ENCODE measurements at regions not wholly inside any gene's neighbourhood (a gene's known extent, or its start where the extent isn't known, plus 50 kb on each side); places are given as distances from the start of the nearest gene placed in this dataset.
A peak's percentile ranks its signal among the peaks of the same experiment; 100 is the strongest.

- no TSS peak for BruUV-seq (replicated peaks)
- in situ Hi-C loops (cut with MboI) (no loop called here), intact Hi-C loops (cut with micrococcal nuclease) (no loop called here)
- 0% methylated on average over 1 of the region's 1 CpG for WGBS (ENCODE audit: insufficient coverage, low coverage, missing lambda C conversion rate)
- FAIRE-seq: no peak
- ChIA-PET CTCF (ENCODE audit: low intra/inter-chr PET ratio) (no interaction called here), POLR2A (no interaction called here)
- H3K4me2 ChIP-seq (ENCODE audit: insufficient read depth, low read length): no peak overlapping the region
- no peak for ATAC-seq
- H3K9me3 ChIP-seq (replicated peaks; ENCODE audit: control insufficient read depth, insufficient read depth, low read depth, low read length): no peaks in the 10 kb centered on the region; the same call in 1 of the 2 replicates
- H2AFZ ChIP-seq (ENCODE audit: low read depth, low read length): no peak overlapping the region
- H3K79me2 ChIP-seq (ENCODE audit: control insufficient read depth, insufficient read depth, low read length): no peaks in the 10 kb centered on the region
- H3K4me3 ChIP-seq: no peak overlapping the region
- H3K36me3 ChIP-seq (ENCODE audit: control insufficient read depth, insufficient read depth, low read length): no peaks in the 10 kb centered on the region
- no peaks in the 10 kb centered on the region for H3K27me3 ChIP-seq (ENCODE audit: control insufficient read depth in 2 of 2, insufficient read depth in 2 of 2, low read length in 2 of 2)
- no peak overlapping the region for H3K27ac ChIP-seq (ENCODE audit: extremely low read depth, low read depth, low read length)
- no peaks in the 10 kb centered on the region for H3K4me1 ChIP-seq (replicated peaks in 1 of 2; ENCODE audit: control insufficient read depth in 2 of 2, insufficient read depth in 2 of 2, low read length in 2 of 2)
- no peaks in the 10 kb centered on the region for H4K20me1 ChIP-seq (replicated peaks; ENCODE audit: control insufficient read depth, insufficient read depth, low read length)
- no peaks in the 10 kb centered on the region for H3K9me1 ChIP-seq (ENCODE audit: control insufficient read depth, insufficient read depth, low read length)
- no peak for DNase-seq (ENCODE audit: extremely low read depth in 1 of 4, low spot score in 3 of 4)
- no peak overlapping the region for H3K9ac ChIP-seq (ENCODE audit: insufficient read depth in 1 of 2, low read depth in 2 of 2, low read length in 2 of 2)
- 0 out of 2 replicates have a peak, but pooled peaks have one; percentile 34 for TF ChIP-seq KLF13 (tag; IDR thresholded peaks at IDR 0.05; ENCODE audit: borderline replicate concordance, low read depth)
- TF ChIP-seq ZHX1 (conservative IDR thresholded peaks at IDR 0.05; ENCODE audit: low read length): 0 out of 2 replicates have a peak, but pooled peaks have one; percentile 19
- no peak for TF ChIP-seq ZNF311 (CRISPR knock-in tag; IDR thresholded peaks at IDR 0.05)
Measured at GRCh38 chr13:91228108-91228507, 119.4 kb upstream of the MIR17HG start.

All from K562 (cell line).